Mesodermal cell (in vitro differentiated cells): ENCODE measurements at regions not wholly inside any gene's neighbourhood (a gene's known extent, or its start where the extent isn't known, plus 50 kb on each side); places are given as distances from the start of the nearest gene placed in this dataset.
A peak's percentile ranks its signal among the peaks of the same experiment; 100 is the strongest.

Experiments used
- H3K27ac ChIP-seq: 2 replicates; pipeline ENCODE4 v1.7.0; 2013; ENCODE audit warnings: mild to moderate bottlenecking, low read depth, low read length, moderate library complexity; ENCODE audit not compliant: severe bottlenecking
- H3K36me3 ChIP-seq: 2 replicates; pipeline ENCODE4 v1.7.1; 2013; ENCODE audit warnings: mild to moderate bottlenecking, low read length, moderate library complexity; ENCODE audit not compliant: control insufficient read depth, insufficient read depth
- H3K4me1 ChIP-seq: one replicate; pipeline ENCODE4 v1.7.1; 2013; ENCODE audit warnings: mild to moderate bottlenecking, low read length; ENCODE audit not compliant: insufficient read depth, control insufficient read depth, poor library complexity, severe bottlenecking
- H3K4me3 ChIP-seq: 2 replicates; pipeline ENCODE4 v1.7.0; 2013; ENCODE audit warnings: low read length, control low read depth, mild to moderate bottlenecking; ENCODE audit not compliant: insufficient read depth, poor library complexity, severe bottlenecking; ENCODE audit errors: extremely low read depth
- H3K9me3 ChIP-seq: 2 replicates; pipeline ENCODE4 v1.7.1; 2013; ENCODE audit warnings: mild to moderate bottlenecking, low read length, moderate library complexity; ENCODE audit not compliant: control insufficient read depth
- WGBS, 2 experiments: methylation state at CpG; one replicate each; pipeline ENCODE4 v1.1.5; 2013; ENCODE audit warnings: missing lambda C conversion rate in 2 of 2; ENCODE audit not compliant: insufficient coverage in 2 of 2; 5-methylcytosine and 5-hydroxymethylcytosine counted together

DNA sequence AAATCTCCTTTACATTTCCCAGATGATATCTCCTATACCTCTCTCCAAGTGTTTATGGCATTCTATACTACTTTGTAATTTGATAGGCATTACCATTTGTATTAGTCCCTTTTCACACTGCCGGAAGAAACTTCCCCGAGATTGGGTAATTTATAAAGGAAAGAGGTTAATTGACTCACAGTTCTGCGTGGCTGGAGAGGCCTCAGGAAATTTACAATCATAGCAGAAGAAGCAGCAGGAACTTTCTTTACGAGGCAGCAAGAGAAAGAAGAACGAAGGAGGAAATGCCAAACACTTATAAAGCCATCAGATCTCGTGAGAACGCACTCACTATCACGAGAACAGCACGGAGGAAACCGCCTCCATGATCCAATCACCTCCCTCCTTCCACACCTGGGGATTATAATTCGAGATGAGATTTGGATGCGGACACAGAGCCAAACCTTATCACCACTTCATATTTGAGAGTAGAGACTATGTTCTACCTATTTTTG lies 1194.6 kb downstream of the SORCS1 start:
- Histone ChIP-seq H3K27ac (no peak overlapping the region), H3K36me3 (no peaks in the 10 kb centered on the region), H3K4me1 (no peaks in the 10 kb centered on the region), H3K4me3 (no peak overlapping the region), H3K9me3 (no peaks in the 10 kb centered on the region)
- 73 to 100% methylated on average over 2 of the region's 12 CpGs for WGBS, 2 experiments

DNA sequence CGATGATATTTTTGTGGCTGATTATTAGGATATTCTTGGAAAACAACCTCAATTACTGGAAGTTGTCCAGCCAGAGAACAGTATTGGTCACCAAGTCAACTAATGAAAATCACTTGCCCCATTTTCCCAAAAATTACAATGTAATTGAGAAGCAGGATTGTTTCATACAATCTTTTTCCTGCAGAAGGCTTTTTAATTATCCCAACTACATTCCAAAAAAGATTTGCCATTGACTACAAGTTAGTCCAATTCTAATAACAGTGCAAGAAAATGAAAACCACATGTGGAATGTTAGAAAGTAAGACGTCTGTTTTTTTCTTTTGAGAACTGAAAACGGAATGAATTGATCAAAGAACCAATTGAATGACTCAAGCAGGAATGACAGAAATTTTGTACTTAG lies 1195.8 kb downstream of the SORCS1 start:
- Histone ChIP-seq H3K4me3 (no peak overlapping the region), H3K4me1 (peaks cover 3% of the 10 kb centered on the region), H3K36me3 (no peaks in the 10 kb centered on the region), H3K27ac (no peak overlapping the region), H3K9me3 (no peaks in the 10 kb centered on the region)
- 89 to 100% methylated on average over 2 of the region's 3 CpGs for WGBS, 2 experiments

GRCh38 chr10:105967256-105967655 lies 1197.2 kb downstream of the SORCS1 start:
- H3K27ac ChIP-seq: no peak overlapping the region
- H3K9me3 ChIP-seq: no peaks in the 10 kb centered on the region
- WGBS, 2 experiments: 93 to 100% methylated on average over 1 of the region's 1 CpG
- H3K36me3 ChIP-seq: no peaks in the 10 kb centered on the region
- no peak overlapping the region for H3K4me3 ChIP-seq
- peaks cover 3% of the 10 kb centered on the region for H3K4me1 ChIP-seq

DNA sequence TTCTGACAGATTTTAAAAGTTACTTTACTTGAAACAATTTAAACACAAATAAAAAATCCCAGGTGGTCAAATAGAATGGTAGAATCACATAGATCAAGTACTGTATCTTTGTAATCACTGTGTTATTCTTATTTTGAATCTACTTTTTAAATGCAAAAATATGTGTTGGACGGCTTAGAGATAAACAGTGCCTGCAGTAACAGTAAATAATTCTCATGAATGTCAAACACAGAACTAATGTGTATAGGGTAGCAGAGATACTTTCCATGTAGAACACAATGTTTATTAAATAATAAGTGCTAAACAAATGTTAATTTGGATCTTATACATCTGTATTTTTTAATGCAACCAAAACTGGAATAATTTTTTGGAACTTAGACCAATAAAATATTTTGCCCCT lies 1199.4 kb downstream of the SORCS1 start:
- Histone ChIP-seq H3K27ac (no peak overlapping the region), H3K36me3 (no peaks in the 10 kb centered on the region), H3K4me1 (peaks cover 3% of the 10 kb centered on the region), H3K4me3 (no peak overlapping the region), H3K9me3 (no peaks in the 10 kb centered on the region)
- WGBS, 2 experiments: no CpG with 5 or more reads among the region's 1 CpG

GRCh38 chr10:105964009-105964408 lies 1200.5 kb downstream of the SORCS1 start:
- WGBS, 2 experiments: 79 to 100% methylated on average over 2 of the region's 5 CpGs

DNA sequence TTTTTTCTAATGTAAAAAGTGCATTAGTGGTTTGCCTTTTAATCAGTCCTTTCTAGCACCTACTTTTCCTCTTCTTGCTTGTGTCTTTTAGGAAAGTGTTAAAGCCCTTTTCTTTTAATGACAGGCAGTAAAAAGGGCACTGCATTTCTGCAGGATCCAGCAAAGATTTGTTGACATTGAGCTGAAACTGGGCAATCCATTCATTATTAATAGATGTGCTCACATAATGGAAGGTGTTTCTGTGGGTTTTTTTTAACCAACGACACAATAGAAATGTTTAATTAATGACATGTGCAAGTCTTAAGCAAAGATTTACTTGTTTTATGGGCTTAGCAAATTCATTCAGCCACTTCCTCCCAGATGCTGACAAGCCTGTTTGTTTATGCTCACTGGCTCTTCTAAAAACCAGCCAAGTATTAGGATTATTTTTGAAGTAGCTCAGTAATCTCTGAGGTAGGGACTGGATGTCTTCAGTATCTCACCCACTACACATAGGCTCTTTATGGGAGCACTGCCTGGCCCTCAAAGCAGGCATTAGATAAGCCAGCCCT lies 1201.1 kb downstream of the SORCS1 start:
- WGBS, 2 experiments: no CpG with 5 or more reads among the region's 1 CpG
- peaks cover 3% of the 10 kb centered on the region for H3K4me1 ChIP-seq

More at GRCh38 chr10:105964009-105964408, 1200.5 kb downstream of the SORCS1 start:
- peaks cover 3% of the 10 kb centered on the region for H3K4me1 ChIP-seq
- no peaks in the 10 kb centered on the region for H3K36me3 ChIP-seq
- H3K9me3 ChIP-seq: no peaks in the 10 kb centered on the region
- no peak overlapping the region for H3K4me3 ChIP-seq
- no peak overlapping the region for H3K27ac ChIP-seq

DNA sequence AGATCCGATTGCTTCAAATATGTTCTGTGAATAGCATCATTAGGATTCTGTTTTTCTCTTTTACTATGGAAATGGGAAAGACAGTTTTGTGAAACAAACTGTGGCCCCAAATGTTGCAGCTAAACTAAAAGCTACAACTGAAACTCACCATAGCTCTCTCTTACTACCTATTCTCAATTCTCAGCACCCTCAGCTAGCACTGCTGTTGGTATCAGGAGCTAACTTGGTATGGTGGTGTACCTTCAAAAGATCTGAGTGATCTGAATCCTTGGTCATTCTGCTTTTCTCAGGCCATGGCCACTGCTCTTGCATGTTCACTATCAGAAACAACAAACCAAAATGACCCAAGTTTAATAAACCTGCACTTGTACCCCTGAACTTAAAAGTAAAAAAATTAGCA lies 1208.0 kb downstream of the SORCS1 start:
- 60% methylated on average over 1 of the region's 1 CpG; no CpG with 5 or more reads in 1 of the 2 experiments for WGBS, 2 experiments
- Histone ChIP-seq H3K9me3 (no peaks in the 10 kb centered on the region), H3K4me1 (no peaks in the 10 kb centered on the region), H3K36me3 (no peaks in the 10 kb centered on the region), H3K4me3 (no peak overlapping the region), H3K27ac (no peak overlapping the region)

More for the DNA sequence above, 1201.1 kb downstream of the SORCS1 start:
- Histone ChIP-seq H3K4me3 (no peak overlapping the region), H3K27ac (no peak overlapping the region), H3K36me3 (no peaks in the 10 kb centered on the region), H3K9me3 (no peaks in the 10 kb centered on the region)

- Histone ChIP-seq H3K9me3 (no peaks in the 10 kb centered on the region), H3K27ac (no peak overlapping the region)
- WGBS, 2 experiments: 67 to 85% methylated on average over 1 to 2 of the region's 3 CpGs
Observed at GRCh38 chr10:105953861-105954260, 1210.6 kb downstream of the SORCS1 start.

GRCh38 chr10:105953056-105953455 lies 1211.5 kb downstream of the SORCS1 start:
- Histone ChIP-seq H3K36me3 (no peaks in the 10 kb centered on the region), H3K27ac (no peak overlapping the region), H3K9me3 (no peaks in the 10 kb centered on the region), H3K4me1 (no peaks in the 10 kb centered on the region), H3K4me3 (no peak overlapping the region)
- WGBS, 2 experiments: 93 to 100% methylated on average over 2 to 3 of the region's 4 CpGs

More at GRCh38 chr10:105953861-105954260, 1210.6 kb downstream of the SORCS1 start:
- H3K4me1 ChIP-seq: no peaks in the 10 kb centered on the region
- H3K4me3 ChIP-seq: no peak overlapping the region
- H3K36me3 ChIP-seq: no peaks in the 10 kb centered on the region

DNA sequence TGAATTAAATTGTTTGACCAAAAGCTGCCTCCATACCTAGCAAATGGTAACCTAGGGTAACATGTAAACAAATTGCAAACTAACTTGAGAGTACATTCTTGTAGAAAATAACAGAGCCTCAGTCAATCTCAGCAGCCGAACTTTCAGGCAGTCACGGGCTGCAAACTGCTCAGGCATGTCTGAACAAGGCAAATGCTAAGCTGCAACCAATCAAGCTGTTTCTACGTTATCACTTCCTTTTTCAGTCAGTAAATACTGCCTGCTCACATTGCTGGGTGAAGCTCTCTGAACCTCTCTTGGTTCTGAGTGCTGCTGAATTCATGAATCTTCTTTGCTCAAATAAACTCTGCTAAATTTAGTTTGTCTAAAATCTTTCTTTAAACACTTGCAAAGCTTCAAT lies 1212.4 kb downstream of the SORCS1 start:
- peak overlapping the region; percentile 83 for H3K27ac ChIP-seq
- WGBS, 2 experiments: 37 to 59% methylated on average over 3 of the region's 3 CpGs
- H3K36me3 ChIP-seq: no peaks in the 10 kb centered on the region

DNA sequence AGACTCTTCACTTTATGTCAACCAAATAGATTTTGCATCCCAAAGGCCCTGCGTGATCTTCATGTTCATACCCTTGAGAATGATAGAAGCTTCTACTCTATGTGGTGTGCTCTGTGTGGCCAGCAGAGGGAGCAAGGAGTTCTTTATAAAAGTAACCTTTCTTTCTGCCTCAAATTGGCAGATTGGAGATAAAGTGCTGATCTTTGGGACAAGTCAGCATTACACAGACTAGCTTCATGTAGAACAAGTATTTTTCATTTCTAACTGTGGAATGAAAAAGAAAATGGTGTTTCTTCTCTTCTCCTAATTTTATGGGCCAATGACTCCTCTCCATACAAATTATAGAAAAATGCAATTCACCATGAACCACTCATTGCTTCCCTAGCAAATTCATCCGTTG lies 1214.1 kb downstream of the SORCS1 start:
- H3K4me1 ChIP-seq: no peaks in the 10 kb centered on the region
- H3K27ac ChIP-seq: no peak overlapping the region
- no peaks in the 10 kb centered on the region for H3K9me3 ChIP-seq
- H3K4me3 ChIP-seq: no peak overlapping the region
- WGBS, 2 experiments: no CpG with 5 or more reads among the region's 2 CpGs
- no peaks in the 10 kb centered on the region for H3K36me3 ChIP-seq

More for the DNA sequence above, 1212.4 kb downstream of the SORCS1 start:
- Histone ChIP-seq H3K4me1 (no peaks in the 10 kb centered on the region), H3K4me3 (no peak overlapping the region), H3K9me3 (no peaks in the 10 kb centered on the region)
